Inflammatory macrophage treated with lipopolysaccharide for 4 hours (primary cell): ENCODE measurements at regions not wholly inside any gene's neighbourhood (a gene's known extent, or its start where the extent isn't known, plus 50 kb on each side); places are given as distances from the start of the nearest gene placed in this dataset.

ENCODE experiments used
- DNase-seq: peaks from one replicate; pipeline ENCODE4 v3.0.0-alpha.2; 2020

- no peak for DNase-seq
These were observed 99.7 kb upstream of the NCKAP5 start for GRCh38 chr2:133667968-133668367.

- DNase-seq: no peak
These were observed 100.3 kb upstream of the NCKAP5 start for GRCh38 chr2:133668547-133668946.

DNA sequence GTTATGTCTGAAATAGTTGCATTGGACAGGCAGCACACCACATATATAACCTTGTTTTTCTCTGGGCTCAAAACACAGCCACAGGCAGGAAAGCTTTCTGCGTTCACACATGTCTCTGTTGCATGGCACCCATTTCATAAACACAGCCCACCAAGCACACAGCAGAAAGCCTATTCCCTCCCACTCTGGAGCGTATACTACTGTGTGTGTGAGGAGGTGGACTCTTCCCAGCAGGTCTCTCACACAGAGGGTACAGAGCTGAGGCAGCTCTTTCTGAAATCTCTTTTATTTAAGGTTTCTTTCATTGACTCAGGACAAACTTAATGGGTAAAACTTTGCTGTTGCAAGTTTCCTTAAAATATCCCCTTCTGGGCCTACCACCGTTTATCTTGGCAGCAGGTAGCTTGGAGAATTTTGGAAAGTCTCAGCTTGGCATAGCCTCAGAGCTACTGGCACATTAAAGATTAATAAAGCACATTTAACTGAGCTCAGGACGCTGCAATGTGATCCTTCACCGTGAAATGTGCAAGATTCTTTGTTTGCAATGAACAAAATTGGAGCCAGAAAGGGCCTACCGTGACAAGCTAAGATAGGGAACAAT, 105.1 kb upstream of the NCKAP5 start:
- DNase-seq: no peak

GRCh38 chr2:133674066-133674432, 105.8 kb upstream of the NCKAP5 start:
- DNase-seq: no peak

- DNase-seq: no peak
These were observed 106.4 kb upstream of the NCKAP5 start for GRCh38 chr2:133674433-133675331.

GRCh38 chr2:133676392-133677130, 108.3 kb upstream of the NCKAP5 start:
- no peak for DNase-seq

- no peak for DNase-seq
These were observed 112.2 kb upstream of the NCKAP5 start for GRCh38 chr2:133680343-133681049.

DNA sequence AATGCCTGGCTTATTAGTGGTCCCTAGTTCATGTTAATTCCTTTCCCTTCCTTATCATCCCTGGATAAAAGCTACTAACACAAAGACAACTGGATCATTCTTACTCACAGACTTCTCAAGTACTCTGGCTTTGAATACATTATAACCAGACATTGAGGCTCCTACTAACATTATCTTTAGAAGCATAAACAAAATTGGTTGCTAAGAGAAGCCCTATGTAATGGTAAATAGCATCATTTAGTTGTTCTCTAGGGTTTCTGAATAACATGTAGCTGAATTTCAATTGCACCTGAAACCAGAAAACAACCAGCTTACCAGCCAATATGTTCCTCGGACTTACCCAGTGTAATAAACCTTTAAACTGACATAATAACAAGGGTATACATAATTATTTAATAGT, 114.1 kb upstream of the NCKAP5 start:
- DNase-seq: no peak

DNA sequence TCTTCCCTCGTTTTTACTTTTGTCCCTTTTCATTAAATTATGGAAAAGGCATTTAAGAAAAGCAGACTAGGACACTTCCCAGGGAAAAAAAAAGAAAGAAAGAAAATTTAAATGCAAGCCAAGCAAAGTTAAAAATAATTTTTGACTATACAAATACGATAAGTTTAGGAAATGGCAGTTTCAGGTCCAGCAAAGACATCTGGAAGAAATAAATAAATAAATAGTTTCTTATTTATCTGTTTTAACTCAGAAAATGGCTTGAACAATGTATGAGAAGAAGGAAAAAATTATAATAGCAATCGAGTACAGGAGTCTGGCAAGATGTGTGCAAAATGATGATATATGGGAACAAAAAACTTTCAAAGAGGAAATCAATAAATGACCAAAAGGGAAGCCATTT, 114.6 kb upstream of the NCKAP5 start:
- no peak for DNase-seq

DNA sequence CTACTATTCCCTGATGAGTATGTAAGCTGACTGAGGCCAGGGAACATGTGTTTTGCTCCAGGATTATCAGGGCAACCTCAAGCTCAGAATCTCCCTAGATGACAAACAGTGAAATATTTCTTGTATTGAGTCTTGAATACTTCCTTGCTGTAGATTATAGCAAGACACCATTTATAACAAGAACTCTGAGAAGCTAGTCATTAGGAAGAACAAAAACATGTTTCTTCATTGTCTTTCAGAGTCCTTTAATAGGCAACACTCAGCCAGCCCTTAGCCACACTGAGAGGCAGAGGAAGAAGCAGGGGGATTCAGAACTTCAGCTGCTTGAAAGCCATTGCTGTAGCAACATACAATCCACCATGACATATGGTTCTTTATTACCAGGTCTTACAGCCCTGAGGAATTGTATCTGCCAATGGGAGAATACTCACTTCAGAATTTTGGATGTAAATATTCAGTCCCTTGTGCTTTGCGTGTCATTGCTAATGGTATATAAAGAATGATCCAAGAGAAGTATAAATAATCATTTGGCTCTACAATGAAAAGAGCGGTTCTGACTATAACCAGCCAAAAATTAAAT, 117.5 kb upstream of the NCKAP5 start:
- DNase-seq: no peak

DNA sequence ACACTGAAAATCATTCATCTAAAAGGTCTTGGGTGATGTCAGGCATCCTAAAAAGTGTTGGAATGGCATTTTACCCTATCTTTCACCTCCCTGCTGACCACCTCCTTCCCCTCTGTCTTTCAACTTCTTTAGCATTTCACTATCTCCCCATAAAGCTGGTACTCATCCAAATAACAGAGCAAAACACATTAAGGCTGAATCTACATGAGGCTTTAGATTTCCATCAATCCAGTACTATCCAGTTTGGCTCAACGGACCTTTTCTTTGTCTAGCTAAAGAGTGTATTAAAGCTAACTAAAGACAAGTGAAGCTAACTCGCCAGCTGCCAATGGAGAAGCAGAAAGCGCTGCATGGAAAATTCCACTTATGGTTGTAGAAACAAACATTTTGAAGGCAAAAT, 122.5 kb upstream of the NCKAP5 start:
- DNase-seq: no peak

- no peak for DNase-seq
These were observed 123.1 kb upstream of the NCKAP5 start for GRCh38 chr2:133691336-133691735.

DNA sequence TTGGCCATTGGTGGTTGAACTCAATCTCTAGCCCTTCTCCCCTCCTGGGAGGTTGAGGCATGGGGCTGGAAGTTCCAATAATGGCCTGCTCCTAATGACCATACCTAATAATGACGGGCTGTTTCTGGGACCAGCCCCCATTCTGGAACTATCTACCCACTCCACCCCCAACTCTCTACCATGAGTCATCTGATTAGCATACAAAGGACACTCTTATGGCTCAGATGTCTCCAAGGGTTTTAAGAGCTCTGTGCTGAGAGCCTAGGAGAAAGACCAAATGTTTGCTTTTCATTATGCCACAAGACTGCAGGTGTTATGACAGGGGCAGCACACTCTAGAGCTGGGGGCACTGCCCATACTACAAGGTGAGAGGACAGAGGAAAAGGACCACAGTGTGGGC, 137.0 kb upstream of the NCKAP5 start:
- DNase-seq: no peak

GRCh38 chr2:133710613-133711012, 142.3 kb upstream of the NCKAP5 start:
- no peak for DNase-seq

DNA sequence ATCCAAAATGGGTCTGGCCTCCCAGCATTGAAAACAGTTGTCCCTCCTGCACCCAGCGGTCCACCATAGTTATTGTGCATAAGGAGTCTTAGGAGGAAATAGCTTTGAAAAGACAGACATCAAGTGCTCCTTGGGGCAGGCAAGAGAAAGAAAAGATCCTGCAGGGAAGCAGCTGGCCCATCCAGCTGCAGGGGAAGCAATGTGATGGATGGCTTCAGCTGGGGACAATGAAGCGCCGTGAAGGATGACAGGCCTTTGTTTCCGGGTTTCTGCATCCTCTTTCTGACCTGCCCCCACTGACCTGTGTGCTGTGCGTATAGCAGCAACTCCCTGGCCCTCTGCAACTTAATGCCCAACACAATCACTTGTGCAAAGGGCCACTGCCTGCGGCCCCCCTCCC, 142.9 kb upstream of the NCKAP5 start:
- DNase-seq: no peak

GRCh38 chr2:133711806-133712205, 143.5 kb upstream of the NCKAP5 start:
- no peak for DNase-seq

- DNase-seq: no peak
These were observed 144.1 kb upstream of the NCKAP5 start for GRCh38 chr2:133712369-133712768.

DNA sequence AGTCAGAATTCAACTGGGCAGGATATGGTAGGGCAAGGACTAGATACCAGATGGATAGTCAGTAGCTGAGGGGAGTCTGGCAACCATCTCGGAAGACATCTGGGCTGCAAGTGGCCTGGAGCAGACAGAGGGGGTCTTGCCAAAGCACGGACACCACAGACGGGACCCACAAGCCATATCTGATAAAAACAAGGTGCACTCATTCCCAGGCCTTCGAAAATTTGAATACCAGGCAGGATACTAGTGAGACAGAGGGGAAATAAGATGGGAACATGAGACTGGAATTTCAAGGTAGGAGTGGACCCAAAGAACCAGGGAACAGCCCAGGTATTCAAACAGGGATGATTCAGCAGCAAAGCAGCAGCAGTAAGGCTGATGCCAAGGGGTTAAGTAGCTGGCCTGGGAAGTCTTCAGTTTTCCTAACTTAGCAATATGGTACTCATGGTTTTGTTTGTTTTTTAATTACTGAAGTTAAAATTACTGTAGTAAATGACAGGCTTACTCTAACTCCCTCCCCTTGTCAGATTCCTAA, 144.9 kb upstream of the NCKAP5 start:
- DNase-seq: no peak

DNA sequence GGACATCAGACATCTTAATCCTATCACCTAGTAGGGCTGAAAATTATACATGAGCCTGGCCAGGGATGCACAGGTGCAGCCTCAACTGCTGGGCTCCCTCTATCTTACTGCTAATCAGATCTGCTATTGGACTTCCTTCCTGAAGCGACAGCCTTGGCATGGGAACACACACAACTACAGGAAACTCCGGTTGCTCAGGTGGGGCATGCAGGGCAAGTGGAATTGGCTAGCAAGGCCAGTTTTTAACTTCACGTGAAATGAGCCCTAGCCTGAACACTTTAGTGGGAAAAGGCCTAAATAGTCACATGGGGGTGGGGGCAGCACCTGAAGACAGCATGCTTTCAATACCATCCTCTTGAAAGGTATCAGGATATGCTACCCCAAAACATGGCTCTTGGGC, 147.9 kb upstream of the NCKAP5 start:
- DNase-seq: no peak

DNA sequence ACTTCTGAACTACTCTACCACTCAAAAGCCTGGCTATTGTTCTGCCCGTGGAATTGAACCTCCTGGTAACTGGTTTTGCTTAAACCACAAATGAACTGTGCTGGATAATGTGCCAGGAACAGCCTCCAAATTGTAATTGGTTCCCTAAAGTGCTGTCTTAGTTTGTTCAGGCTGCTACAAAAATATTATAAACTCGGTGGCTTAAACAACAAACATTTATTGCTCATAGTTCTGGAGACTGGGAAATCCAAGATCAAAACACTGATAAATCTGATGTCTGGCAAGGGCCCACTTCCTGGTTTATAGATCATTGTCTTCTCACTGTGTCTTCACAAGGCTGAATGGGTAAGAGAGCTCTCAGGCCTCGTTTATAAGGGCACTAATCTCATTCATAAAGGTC, 149.2 kb upstream of the NCKAP5 start:
- no peak for DNase-seq

- DNase-seq: no peak
These were observed 150.5 kb upstream of the NCKAP5 start for GRCh38 chr2:133718688-133719201.

GRCh38 chr2:133720429-133720828, 152.2 kb upstream of the NCKAP5 start:
- DNase-seq: no peak
